ENCODE measurements at regions not wholly inside any gene's neighbourhood (a gene's known extent, or its start where the extent isn't known, plus 50 kb on each side); places are given as distances from the start of the nearest gene placed in this dataset.

GRCh38 chr16:11473728-11474127 is 113.0 kb downstream of the LITAF start:
- TF ChIP-seq CTCF (IDR thresholded peaks at IDR 0.05) (no peak), POLR2A (IDR thresholded peaks at IDR 0.05) (no peak)

Data from sigmoid colon (tissue), 3 donors.